WI38 (cell line): ENCODE measurements at regions not wholly inside any gene's neighbourhood (a gene's known extent, or its start where the extent isn't known, plus 50 kb on each side); places are given as distances from the start of the nearest gene placed in this dataset.
"Not testable (repeated sequence)": the region's sequence is repeated elsewhere in the genome, so short reads cannot be mapped to it uniquely, and the experiment has no call there.

ENCODE experiments used
- H3K4me3 ChIP-seq: 2 replicates; pipeline ENCODE4 v1.5.1; 2011; ENCODE audit warnings: low read depth, mild to moderate bottlenecking, control low read depth, low read length
- CTCF ChIP-seq: IDR thresholded peaks from 2 replicates; pipeline ENCODE4 v1.5.1; 2012; ENCODE audit warnings: low read depth, mild to moderate bottlenecking, control low read depth, low read length

- no peak overlapping the region for H3K4me3 ChIP-seq
- TF ChIP-seq CTCF, result no peak
Measured at GRCh38 chr4:171266671-171267070, 546.5 kb upstream of the GALNTL6 start.

- H3K4me3 ChIP-seq, result no peak overlapping the region
- no peak for TF ChIP-seq CTCF
Measured at GRCh38 chr4:171265190-171265818, 547.9 kb upstream of the GALNTL6 start.

GRCh38 chr4:171256223-171256622 is 557.0 kb upstream of the GALNTL6 start:
- no peak overlapping the region for H3K4me3 ChIP-seq
- no peak for TF ChIP-seq CTCF

- no peak for TF ChIP-seq CTCF
- H3K4me3 ChIP-seq, result no peak overlapping the region
Measured at GRCh38 chr4:171246948-171247347, 566.3 kb upstream of the GALNTL6 start.

GRCh38 chr4:171242831-171243230 is 570.4 kb upstream of the GALNTL6 start:
- H3K4me3 ChIP-seq, result no peak overlapping the region
- TF ChIP-seq CTCF, result no peak

GRCh38 chr4:171239196-171239595 is 574.0 kb upstream of the GALNTL6 start:
- no peak overlapping the region for H3K4me3 ChIP-seq
- TF ChIP-seq CTCF, result no peak

- no peak overlapping the region for H3K4me3 ChIP-seq
- TF ChIP-seq CTCF, result no peak
Measured at GRCh38 chr4:171235521-171235920, 577.7 kb upstream of the GALNTL6 start.

GRCh38 chr4:171229354-171229753 is 583.9 kb upstream of the GALNTL6 start:
- H3K4me3 ChIP-seq, result not testable (repeated sequence)
